A673 (cell line): ENCODE measurements at regions not wholly inside any gene's neighbourhood (a gene's known extent, or its start where the extent isn't known, plus 50 kb on each side); places are given as distances from the start of the nearest gene placed in this dataset.

ENCODE experiments used
- CTCF ChIP-seq: fragments of 300-800, 200-600 bp; sonication (generic); conservative IDR thresholded peaks from 2 replicates; pipeline ENCODE4 v1.5.1; 2017; ENCODE audit warnings: low read depth, mild to moderate bottlenecking, antibody characterized with exemption, low read length, moderate library complexity, mixed read lengths
- EZH2 ChIP-seq: fragments of 200-600 bp; sonication (generic); IDR thresholded peaks from 2 replicates; pipeline ENCODE4 v1.6.1; 2017; ENCODE audit warnings: borderline replicate concordance, low read depth, mild to moderate bottlenecking, mixed read lengths, antibody characterized with exemption, low read length; ENCODE audit not compliant: poor library complexity, severe bottlenecking

GRCh38 chrX:138996268-138996667 lies 284.8 kb upstream of the FGF13 start:
- TF ChIP-seq CTCF (no peak), EZH2 (no peak)
